ENCODE measurements at regions not wholly inside any gene's neighbourhood (a gene's known extent, or its start where the extent isn't known, plus 50 kb on each side); places are given as distances from the start of the nearest gene placed in this dataset.

- H3K4me2 ChIP-seq (ENCODE audit: low read length), result no peak overlapping the region
- no peaks in the 10 kb centered on the region for H3F3A ChIP-seq (ENCODE audit: control insufficient read depth, insufficient read depth)
- no peaks in the 10 kb centered on the region for H3K27me3 ChIP-seq (ENCODE audit: control insufficient read depth, low read length)
- H3K36me3 ChIP-seq (ENCODE audit: control insufficient read depth, low read length), result no peaks in the 10 kb centered on the region
- H3K9me3 ChIP-seq (ENCODE audit: control insufficient read depth, insufficient read depth, low read length), result peaks cover 25% of the 10 kb centered on the region; the same call in 1 of the 2 replicates
- no peaks in the 10 kb centered on the region for H3K4me1 ChIP-seq (ENCODE audit: control insufficient read depth, low read length)
- TF ChIP-seq CTCF (IDR thresholded peaks at IDR 0.05; ENCODE audit: low read depth, low read length, poor library complexity, severe bottlenecking), result no peak
- H3K79me2 ChIP-seq (ENCODE audit: control insufficient read depth, low read length), result no peaks in the 10 kb centered on the region
- no peak overlapping the region for H3K4me3 ChIP-seq (ENCODE audit: low read length)
- no peaks in the 10 kb centered on the region for H4K20me1 ChIP-seq (ENCODE audit: control insufficient read depth, insufficient read depth, low read depth, low read length)
- no peak overlapping the region for H3K27ac ChIP-seq (ENCODE audit: low read depth, low read length)
- no peaks in the 10 kb centered on the region for H3K9me2 ChIP-seq (replicated peaks; ENCODE audit: control insufficient read depth, low read length)
Observed at GRCh38 chr19:56986386-56986785, 133.4 kb upstream of the USP29 start.

DNA sequence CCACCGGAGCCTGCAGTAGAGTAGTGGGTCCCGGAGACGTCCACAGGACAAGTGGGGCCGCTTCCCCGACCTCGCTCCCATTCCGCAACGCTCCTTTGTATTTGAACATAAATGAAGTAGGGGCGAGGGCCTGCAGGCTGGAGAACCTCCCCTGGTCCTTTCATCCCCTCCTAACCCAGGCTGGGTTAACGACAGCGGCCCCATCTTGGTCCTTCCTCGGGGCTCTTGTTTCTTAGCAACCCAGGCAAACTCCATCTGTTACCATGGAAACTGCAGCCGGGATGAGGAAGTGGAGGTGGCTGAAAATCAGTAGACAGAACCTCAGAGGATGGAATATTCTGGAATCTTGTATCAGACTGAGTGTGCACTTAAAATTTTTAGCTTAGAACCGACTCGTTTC, 132.6 kb upstream of the USP29 start:
- H3K4me2 ChIP-seq (ENCODE audit: low read length), result no peak overlapping the region
- TF ChIP-seq EZH2phosphoT487 (IDR thresholded peaks at IDR 0.05; ENCODE audit: borderline replicate concordance, low read length) (no peak), CTCF (IDR thresholded peaks at IDR 0.05; ENCODE audit: low read depth, low read length, poor library complexity, severe bottlenecking) (no peak)
- no peaks in the 10 kb centered on the region for H4K20me1 ChIP-seq (ENCODE audit: control insufficient read depth, insufficient read depth, low read depth, low read length)
- H3K4me1 ChIP-seq (ENCODE audit: control insufficient read depth, low read length), result no peaks in the 10 kb centered on the region
- no peaks in the 10 kb centered on the region for H3K27me3 ChIP-seq (ENCODE audit: control insufficient read depth, low read length)
- peaks cover 20% of the 10 kb centered on the region; the same call in 1 of the 2 replicates for H3K9me3 ChIP-seq (ENCODE audit: control insufficient read depth, insufficient read depth, low read length)
- H3K27ac ChIP-seq (ENCODE audit: low read depth, low read length), result no peak overlapping the region
- no peaks in the 10 kb centered on the region for H3F3A ChIP-seq (ENCODE audit: control insufficient read depth, insufficient read depth)
- H3K4me3 ChIP-seq (ENCODE audit: low read length), result no peak overlapping the region
- H3K36me3 ChIP-seq (ENCODE audit: control insufficient read depth, low read length), result no peaks in the 10 kb centered on the region
- no peaks in the 10 kb centered on the region for H3K79me2 ChIP-seq (ENCODE audit: control insufficient read depth, low read length)
- no peaks in the 10 kb centered on the region for H3K9me2 ChIP-seq (replicated peaks; ENCODE audit: control insufficient read depth, low read length)

GRCh38 chr19:56988299-56988698, 131.5 kb upstream of the USP29 start:
- TF ChIP-seq EZH2phosphoT487 (IDR thresholded peaks at IDR 0.05; ENCODE audit: borderline replicate concordance, low read length) (no peak), CTCF (IDR thresholded peaks at IDR 0.05; ENCODE audit: low read depth, low read length, poor library complexity, severe bottlenecking) (no peak)
- Histone ChIP-seq H3F3A (ENCODE audit: control insufficient read depth, insufficient read depth) (no peaks in the 10 kb centered on the region), H3K4me1 (ENCODE audit: control insufficient read depth, low read length) (no peaks in the 10 kb centered on the region), H3K4me3 (ENCODE audit: low read length) (no peak overlapping the region), H3K27ac (ENCODE audit: low read depth, low read length) (no peak overlapping the region), H3K36me3 (ENCODE audit: control insufficient read depth, low read length) (no peaks in the 10 kb centered on the region), H3K27me3 (ENCODE audit: control insufficient read depth, low read length) (no peaks in the 10 kb centered on the region), H3K4me2 (ENCODE audit: low read length) (no peak overlapping the region), H3K9me2 (replicated peaks; ENCODE audit: control insufficient read depth, low read length) (no peaks in the 10 kb centered on the region), H3K9me3 (ENCODE audit: control insufficient read depth, insufficient read depth, low read length) (peaks cover 20% of the 10 kb centered on the region; the same call in 1 of the 2 replicates), H4K20me1 (ENCODE audit: control insufficient read depth, insufficient read depth, low read depth, low read length) (no peaks in the 10 kb centered on the region), H3K79me2 (ENCODE audit: control insufficient read depth, low read length) (no peaks in the 10 kb centered on the region)

DNA sequence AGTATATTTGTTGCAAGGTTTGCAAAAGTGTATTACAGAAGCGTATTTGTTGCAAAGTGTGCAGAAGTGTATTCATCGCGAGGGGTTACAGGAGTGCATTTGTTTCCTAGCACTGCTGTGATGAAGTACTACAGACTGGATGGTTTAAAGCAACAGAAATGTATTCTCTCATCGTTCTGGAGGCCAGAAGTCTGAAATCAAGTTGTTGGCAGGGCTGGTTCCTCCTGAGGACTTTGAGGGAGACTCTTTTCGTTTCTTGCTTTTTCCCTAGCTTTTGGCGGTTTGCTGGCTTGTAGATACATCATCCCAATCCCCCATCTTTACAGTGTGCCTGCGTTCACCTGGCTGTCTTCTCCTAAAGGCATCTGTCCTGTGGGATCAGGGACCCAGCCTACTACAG, 127.9 kb upstream of the USP29 start:
- no peak overlapping the region for H3K4me2 ChIP-seq (ENCODE audit: low read length)
- no peaks in the 10 kb centered on the region for H3K36me3 ChIP-seq (ENCODE audit: control insufficient read depth, low read length)
- TF ChIP-seq CTCF (IDR thresholded peaks at IDR 0.05; ENCODE audit: low read depth, low read length, poor library complexity, severe bottlenecking) (no peak), EZH2phosphoT487 (IDR thresholded peaks at IDR 0.05; ENCODE audit: borderline replicate concordance, low read length) (no peak)
- H3K9me2 ChIP-seq (replicated peaks; ENCODE audit: control insufficient read depth, low read length), result no peaks in the 10 kb centered on the region
- H3K9me3 ChIP-seq (ENCODE audit: control insufficient read depth, insufficient read depth, low read length), result peaks cover 22% of the 10 kb centered on the region; the same call in 1 of the 2 replicates
- no peaks in the 10 kb centered on the region for H3F3A ChIP-seq (ENCODE audit: control insufficient read depth, insufficient read depth)
- no peak overlapping the region for H3K27ac ChIP-seq (ENCODE audit: low read depth, low read length)
- no peak overlapping the region for H3K4me3 ChIP-seq (ENCODE audit: low read length)
- no peaks in the 10 kb centered on the region for H3K27me3 ChIP-seq (ENCODE audit: control insufficient read depth, low read length)
- no peaks in the 10 kb centered on the region for H3K79me2 ChIP-seq (ENCODE audit: control insufficient read depth, low read length)
- no peaks in the 10 kb centered on the region for H3K4me1 ChIP-seq (ENCODE audit: control insufficient read depth, low read length)
- H4K20me1 ChIP-seq (ENCODE audit: control insufficient read depth, insufficient read depth, low read depth, low read length), result no peaks in the 10 kb centered on the region
